ENCODE measurements at regions not wholly inside any gene's neighbourhood (a gene's known extent, or its start where the extent isn't known, plus 50 kb on each side); places are given as distances from the start of the nearest gene placed in this dataset.
"Not testable (repeated sequence)": the region's sequence is repeated elsewhere in the genome, so short reads cannot be mapped to it uniquely, and the experiment has no call there.

DNA sequence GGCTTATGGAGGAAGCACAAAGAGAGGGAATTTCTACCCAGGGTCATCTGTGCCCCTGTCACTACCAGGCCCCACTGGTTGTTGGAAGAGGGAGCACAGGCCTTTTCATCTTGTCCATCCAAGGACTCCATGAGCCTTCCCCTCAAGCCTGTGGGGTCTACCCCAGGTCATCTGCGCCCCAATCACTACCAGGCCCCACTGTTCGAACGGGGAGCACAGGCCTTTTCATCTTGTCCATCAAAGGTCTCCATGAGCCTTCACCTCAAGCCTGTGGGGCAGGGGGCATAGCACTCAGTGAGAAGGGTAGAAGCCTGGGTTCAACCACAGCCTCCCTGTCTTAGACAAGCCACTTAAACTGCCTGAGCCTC lies 101.5 kb upstream of the CDH5 start:
- DNase-seq: no peak

DNA sequence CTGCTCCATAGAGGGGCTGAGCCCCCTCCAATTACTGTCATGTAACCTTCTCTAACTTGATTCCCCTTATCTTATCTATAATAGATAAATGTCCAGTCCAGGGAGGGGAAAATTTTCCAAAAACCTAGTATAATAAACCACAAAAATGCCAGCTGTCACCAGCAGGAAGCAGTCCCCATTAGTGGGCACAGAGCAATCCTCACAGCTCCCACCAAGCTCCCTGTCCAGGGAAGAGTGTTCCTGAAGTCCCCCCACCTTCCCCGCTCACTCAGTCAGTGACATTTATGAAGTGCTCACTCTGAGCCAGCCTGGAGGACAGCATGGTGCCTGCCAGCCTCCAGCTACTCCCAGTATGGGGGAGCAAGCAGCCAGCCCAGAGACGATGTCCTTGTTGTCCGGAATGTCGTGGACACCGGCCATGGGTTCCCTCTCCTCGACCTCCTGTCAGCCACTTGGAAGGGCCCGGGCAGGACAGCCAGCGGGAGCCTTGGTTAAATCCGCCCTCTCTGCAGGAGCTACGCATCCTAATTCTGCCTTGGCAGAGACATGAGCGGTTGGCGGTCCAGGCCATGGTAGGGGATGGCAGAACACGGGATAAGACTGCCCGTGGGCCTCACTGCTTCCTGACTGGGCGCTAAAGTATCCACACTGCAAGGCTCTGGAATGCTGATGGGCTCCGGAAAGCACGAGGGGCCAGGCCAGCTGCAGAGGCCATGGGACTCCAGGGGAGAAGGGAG lies 102.0 kb upstream of the CDH5 start:
- no peak for DNase-seq

GRCh38 chr16:66263973-66264310 lies 102.5 kb upstream of the CDH5 start:
- DNase-seq: no peak

DNA sequence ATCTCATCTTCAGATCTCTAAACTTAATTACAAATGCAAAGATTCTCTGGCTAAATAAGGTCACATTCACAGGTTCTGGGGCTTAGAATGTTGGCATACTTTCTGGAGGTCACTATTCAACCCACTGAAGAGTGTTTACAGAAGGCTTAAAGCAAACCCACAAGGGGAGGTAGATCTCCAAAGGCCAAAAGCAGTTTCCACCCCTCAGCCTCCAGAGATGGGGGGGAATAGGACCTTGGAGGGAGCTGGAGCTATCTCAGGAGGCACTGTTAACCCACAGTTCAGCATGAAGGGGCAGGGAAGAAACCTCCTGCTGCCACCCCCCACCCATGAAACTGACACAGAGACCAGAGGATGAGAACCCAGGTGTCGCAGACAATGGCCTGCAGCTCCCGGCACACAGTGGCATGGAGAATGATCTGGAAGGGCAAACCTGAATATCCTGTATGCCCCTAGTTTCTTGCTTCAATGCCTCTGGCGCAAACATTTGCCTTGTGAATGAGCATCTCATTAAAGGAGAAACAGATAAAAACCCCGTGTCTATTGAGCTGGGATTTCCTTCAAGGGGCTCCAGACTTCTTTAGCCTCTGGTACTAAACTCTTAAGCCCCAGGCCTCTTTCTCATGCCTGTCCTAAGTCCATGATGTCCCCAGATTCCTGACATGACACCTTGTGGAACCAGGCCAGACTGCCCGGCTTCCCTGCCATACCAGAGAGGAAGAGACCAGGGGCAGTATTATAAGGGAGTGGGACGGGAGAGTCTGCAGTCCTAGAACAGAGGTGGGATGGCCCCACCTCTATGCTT lies 103.1 kb upstream of the CDH5 start:
- no peak for DNase-seq

GRCh38 chr16:66262253-66263167 lies 104.0 kb upstream of the CDH5 start:
- DNase-seq: no peak

GRCh38 chr16:66261826-66262225 lies 104.7 kb upstream of the CDH5 start:
- no peak for DNase-seq

GRCh38 chr16:66260522-66261254 lies 105.8 kb upstream of the CDH5 start:
- DNase-seq: no peak

- no peak for DNase-seq
These were observed 107.3 kb upstream of the CDH5 start for GRCh38 chr16:66258916-66259845.

GRCh38 chr16:66256919-66257318 lies 109.6 kb upstream of the CDH5 start:
- DNase-seq: no peak

- DNase-seq: no peak
These were observed 110.8 kb upstream of the CDH5 start for GRCh38 chr16:66255647-66256046.

GRCh38 chr16:66254751-66255150 lies 111.7 kb upstream of the CDH5 start:
- no peak for DNase-seq

DNA sequence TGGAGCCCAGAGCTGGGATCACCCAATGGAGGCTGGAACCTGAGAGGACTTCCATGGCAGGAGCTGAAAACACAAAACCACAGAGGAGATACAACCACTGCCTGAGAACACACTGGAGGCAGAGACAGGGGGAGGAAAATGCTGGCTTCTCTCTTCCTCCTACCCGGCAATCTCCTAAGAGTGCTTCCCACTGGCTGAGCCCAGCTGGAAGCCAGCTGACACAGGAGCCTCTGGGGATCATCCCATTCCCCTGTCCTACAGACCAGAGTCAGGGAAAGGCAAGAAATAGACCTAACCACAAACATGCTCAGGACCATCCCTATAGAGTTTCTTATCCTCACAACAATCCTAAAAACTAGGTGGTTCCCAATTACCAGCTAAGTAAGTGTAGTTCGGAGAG lies 112.4 kb upstream of the CDH5 start:
- DNase-seq: no peak

DNA sequence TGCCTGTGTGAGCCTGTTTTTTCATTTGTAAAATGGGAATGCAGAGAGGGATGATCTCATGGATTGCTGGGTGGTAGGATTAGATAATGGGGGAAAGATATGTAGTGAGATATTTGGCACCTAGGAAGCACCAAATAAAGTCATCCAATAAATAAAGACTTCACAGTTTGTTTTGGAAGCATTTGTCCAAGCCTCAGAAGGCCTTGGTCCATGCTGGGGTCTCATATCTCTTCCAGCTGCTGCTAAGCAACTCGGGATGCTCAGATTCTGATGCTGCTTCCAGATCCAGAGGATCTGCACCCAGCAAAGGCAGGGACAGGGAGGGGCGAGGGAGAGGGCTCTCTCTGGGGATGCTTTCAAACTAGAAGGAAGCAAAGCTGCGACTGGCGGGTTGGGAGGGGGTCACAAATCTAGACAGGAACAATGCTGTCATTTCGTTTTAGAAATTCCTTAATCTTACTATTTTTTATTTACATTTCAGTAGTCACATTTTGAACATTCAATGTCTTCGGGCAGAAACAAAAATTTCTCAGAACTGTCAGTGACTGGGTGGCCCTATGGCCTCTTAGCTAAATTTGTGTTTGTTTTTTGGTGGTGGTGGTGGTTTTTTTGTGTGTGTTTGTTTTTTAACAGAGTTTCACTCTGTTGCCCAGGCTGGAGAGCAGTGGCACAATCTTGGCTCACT lies 114.9 kb upstream of the CDH5 start:
- DNase-seq: no peak

DNA sequence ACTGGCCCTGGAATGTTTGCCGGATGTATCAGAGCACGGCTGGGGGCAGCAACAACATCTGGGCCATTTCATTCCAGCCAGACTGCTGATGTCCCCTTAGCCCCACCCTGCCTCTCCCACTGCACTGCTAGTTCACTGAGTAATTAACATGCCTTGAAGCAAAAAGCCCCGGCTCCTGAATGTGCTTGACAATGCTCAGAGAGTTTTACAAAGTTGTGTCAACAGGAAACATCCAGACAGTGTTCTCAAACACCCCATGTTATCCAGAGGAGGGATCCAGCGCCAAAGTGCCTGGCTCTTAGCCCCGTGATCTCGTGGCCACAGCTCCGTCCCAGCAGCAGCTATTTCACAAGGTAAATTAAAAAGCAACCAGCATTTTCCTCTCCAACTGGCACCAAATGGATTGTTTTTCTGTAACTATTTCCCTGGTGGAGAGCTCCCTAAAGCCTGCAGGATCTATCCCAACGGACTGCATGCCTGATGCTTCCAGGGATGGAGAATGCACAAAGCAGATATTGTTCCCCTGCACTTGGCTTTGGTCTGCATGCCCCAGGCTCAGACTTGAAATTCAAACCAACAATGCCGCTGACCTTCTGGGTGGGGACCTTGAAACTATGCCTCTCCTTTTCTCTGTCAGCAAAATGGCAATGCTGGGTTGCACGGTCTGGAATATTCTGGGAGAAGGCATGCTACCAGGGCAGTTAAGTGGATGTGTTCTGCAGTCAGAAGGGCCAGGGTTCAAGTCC lies 115.6 kb upstream of the CDH5 start:
- DNase-seq: no peak

- DNase-seq: no peak
These were observed 118.7 kb upstream of the CDH5 start for GRCh38 chr16:66247516-66248481.

DNA sequence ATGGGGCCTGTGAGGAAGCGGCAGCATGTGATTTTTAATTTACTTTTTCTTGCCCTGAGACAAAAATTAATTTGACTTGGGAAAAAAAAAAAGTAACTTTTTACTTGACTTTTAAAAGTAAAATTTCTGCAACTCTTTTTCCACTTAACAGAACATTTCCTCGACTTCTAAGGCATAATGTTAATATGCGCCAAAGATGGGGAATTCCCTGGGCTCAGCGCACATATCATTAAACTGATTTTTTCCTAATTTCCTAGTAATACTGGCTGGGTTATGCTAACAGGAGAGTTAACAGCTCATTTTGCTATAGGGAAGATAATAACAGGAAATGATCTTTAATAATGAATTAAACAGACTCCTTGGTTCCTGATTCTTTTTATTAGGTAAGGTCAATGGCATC lies 120.6 kb upstream of the CDH5 start:
- DNase-seq: no peak

GRCh38 chr16:66245072-66245471 lies 121.4 kb upstream of the CDH5 start:
- no peak for DNase-seq

DNA sequence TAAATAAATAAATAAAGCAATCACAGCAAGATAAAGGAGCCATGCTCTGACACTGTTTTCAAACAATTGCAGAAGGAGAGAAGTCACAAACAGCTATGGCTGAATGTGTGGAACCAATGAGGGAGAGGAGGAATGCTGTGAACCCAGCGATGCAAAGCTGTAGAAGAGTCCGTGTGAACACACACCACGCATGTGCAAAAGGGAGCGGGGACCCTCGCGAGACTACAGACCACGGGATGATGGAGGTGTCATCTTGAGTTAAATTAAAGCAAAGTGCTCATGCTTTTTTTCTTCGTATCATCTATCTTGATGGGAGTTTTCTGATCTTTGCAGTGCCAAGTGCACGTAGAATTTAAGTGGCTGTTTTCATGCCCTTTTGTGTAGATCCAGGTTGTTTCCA lies 123.8 kb upstream of the CDH5 start:
- DNase-seq: no peak

DNA sequence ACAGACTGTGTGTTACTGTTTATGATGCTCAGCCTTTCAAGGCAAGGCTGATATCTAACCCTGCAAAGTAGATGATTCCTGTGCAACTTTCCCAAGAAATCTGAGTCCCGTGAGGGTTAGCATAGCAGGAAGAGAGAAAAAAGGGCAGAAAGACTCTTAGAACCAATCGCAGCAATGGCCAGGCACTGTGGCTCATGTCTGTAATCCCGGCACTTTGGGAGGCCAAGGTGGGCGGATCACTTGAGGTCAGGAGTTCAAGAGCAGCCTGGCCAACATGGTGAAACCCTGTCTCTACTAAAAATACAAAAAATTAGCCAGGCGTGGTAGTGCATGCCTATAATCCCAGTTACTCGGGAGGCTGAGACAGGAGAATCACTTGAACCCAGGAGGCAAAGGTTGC lies 124.3 kb upstream of the CDH5 start:
- DNase-seq: not testable (repeated sequence)

Measured in activated CD4-positive, alpha-beta T cell treated with anti-CD3 and anti-CD28 coated beads, Interleukin-2, amount 50 U/mL, for 1 hour (primary cell).